ENCODE measurements at regions not wholly inside any gene's neighbourhood (a gene's known extent, or its start where the extent isn't known, plus 50 kb on each side); places are given as distances from the start of the nearest gene placed in this dataset.

- intact Hi-C loops (cut with DNase I; ENCODE audit: low total_unique reads) (loop anchor here (10.0 kb wide), 1 partner anchor 575 kb away; the partner anchor contains the start of gene CDK7), in situ Hi-C loops (cut with MboI; ENCODE audit: low pct_ligation_motif_present in 1 of 4, low pct_unique_long_range_greater_than_20kb in 1 of 4, low sequenced_read_pairs in 3 of 4) (loop anchor here in 1 of 4 donors (25.0 kb wide), 1 partner anchor 302 kb away; no protein-coding TSS in a partner anchor)
- Histone ChIP-seq H3K4me1 (no peaks in the 10 kb centered on the region), H3K27ac (no peak overlapping the region), H3K27me3 (no peaks in the 10 kb centered on the region), H3K36me3 (no peaks in the 10 kb centered on the region), H3K9me3 (no peaks in the 10 kb centered on the region), H3K4me3 (no peak overlapping the region)
- no peak for DNase-seq
- no peak for TF ChIP-seq EP300 (IDR thresholded peaks at IDR 0.05; ENCODE audit: low read depth)
- TF ChIP-seq POLR2AphosphoS5 (IDR thresholded peaks at IDR 0.05): no peak
- no peak for TF ChIP-seq CTCF (IDR thresholded peaks at IDR 0.05)
- TF ChIP-seq POLR2A (IDR thresholded peaks at IDR 0.05): no peak
- 85 to 90% methylated on average over 3 of the region's 3 CpGs for WGBS, 2 donors (ENCODE audit: low coverage in 1 of 2)
Measured at GRCh38 chr5:68659881-68660280, 433.9 kb upstream of the SLC30A5 start.

GRCh38 chr5:68661237-68661636, 432.6 kb upstream of the SLC30A5 start:
- WGBS, 2 donors (ENCODE audit: low coverage in 1 of 2): 54 to 70% methylated on average over 2 of the region's 2 CpGs
- no peaks in the 10 kb centered on the region for H3K27me3 ChIP-seq
- TF ChIP-seq POLR2A (IDR thresholded peaks at IDR 0.05): no peak
- no peak for TF ChIP-seq POLR2AphosphoS5 (IDR thresholded peaks at IDR 0.05)
- TF ChIP-seq CTCF (IDR thresholded peaks at IDR 0.05): peak; percentile 28 to 60 (median 49)
- peak; percentile 24 for DNase-seq
- in situ Hi-C loops (cut with MboI; ENCODE audit: low pct_ligation_motif_present in 1 of 4, low pct_unique_long_range_greater_than_20kb in 1 of 4, low sequenced_read_pairs in 3 of 4): loop anchor here in 1 of 4 donors (25.0 kb wide), 1 partner anchor 301 kb away; no protein-coding TSS in a partner anchor
- no peaks in the 10 kb centered on the region for H3K36me3 ChIP-seq
- intact Hi-C loops (cut with DNase I; ENCODE audit: low total_unique reads): no loop called here
- no peak overlapping the region for H3K27ac ChIP-seq
- no peaks in the 10 kb centered on the region for H3K4me1 ChIP-seq
- H3K4me3 ChIP-seq: no peak overlapping the region
- no peaks in the 10 kb centered on the region for H3K9me3 ChIP-seq

- H3K27ac ChIP-seq: no peak overlapping the region
- H3K4me3 ChIP-seq: no peak overlapping the region
- intact Hi-C loops (cut with DNase I; ENCODE audit: low total_unique reads): no loop called here
- no peak for TF ChIP-seq POLR2A (IDR thresholded peaks at IDR 0.05)
- no peak for TF ChIP-seq POLR2AphosphoS5 (IDR thresholded peaks at IDR 0.05)
- TF ChIP-seq EP300 (IDR thresholded peaks at IDR 0.05; ENCODE audit: low read depth): no peak
- TF ChIP-seq CTCF (IDR thresholded peaks at IDR 0.05): no peak
- H3K27me3 ChIP-seq: no peaks in the 10 kb centered on the region
- no peaks in the 10 kb centered on the region for H3K9me3 ChIP-seq
- no peak for DNase-seq
- in situ Hi-C loops (cut with MboI; ENCODE audit: low pct_ligation_motif_present in 1 of 4, low pct_unique_long_range_greater_than_20kb in 1 of 4, low sequenced_read_pairs in 3 of 4): loop anchor here in 1 of 4 donors (25.0 kb wide), 1 partner anchor 299 kb away; no protein-coding TSS in a partner anchor
- no peaks in the 10 kb centered on the region for H3K36me3 ChIP-seq
- H3K4me1 ChIP-seq: no peaks in the 10 kb centered on the region
Measured at GRCh38 chr5:68662804-68663307, 431.0 kb upstream of the SLC30A5 start.

- H3K4me1 ChIP-seq: no peaks in the 10 kb centered on the region
- H3K9me3 ChIP-seq: no peaks in the 10 kb centered on the region
- H3K27me3 ChIP-seq: no peaks in the 10 kb centered on the region
- no peaks in the 10 kb centered on the region for H3K36me3 ChIP-seq
- DNase-seq: no peak
- 59% methylated on average over 8 of the region's 8 CpGs for WGBS, 2 donors (ENCODE audit: low coverage in 1 of 2)
- TF ChIP-seq CTCF (IDR thresholded peaks at IDR 0.05) (no peak), EP300 (IDR thresholded peaks at IDR 0.05; ENCODE audit: low read depth) (no peak), POLR2AphosphoS5 (IDR thresholded peaks at IDR 0.05) (no peak), POLR2A (IDR thresholded peaks at IDR 0.05) (no peak)
- in situ Hi-C loops (cut with MboI; ENCODE audit: low pct_ligation_motif_present in 1 of 4, low pct_unique_long_range_greater_than_20kb in 1 of 4, low sequenced_read_pairs in 3 of 4) (loop anchor here in 1 of 4 donors (25.0 kb wide), 1 partner anchor 292 kb away; no protein-coding TSS in a partner anchor), intact Hi-C loops (cut with DNase I; ENCODE audit: low total_unique reads) (no loop called here)
- H3K27ac ChIP-seq: no peak overlapping the region
- no peak overlapping the region for H3K4me3 ChIP-seq
Measured at GRCh38 chr5:68669864-68670575, 423.8 kb upstream of the SLC30A5 start.

Measured in transverse colon (tissue), 4 donors.